K562 (cell line): ENCODE measurements at regions not wholly inside any gene's neighbourhood (a gene's known extent, or its start where the extent isn't known, plus 50 kb on each side); places are given as distances from the start of the nearest gene placed in this dataset.

Source experiments
- ATAC-seq: fragments of 200-7000 bp; cut with Tn5 transposase; 3 replicates; pipeline ENCODE4 v1.9.1; 2020; ENCODE audit warnings: moderate library complexity
- BruUV-seq: library from RNA; stranded (reverse); fragments of 400-500 nt; replicated peaks from 2 replicates; lab custom pipeline; 2021; lab: Mats Ljungman, UMichigan
- CTCF ChIA-PET: fragments of 300-600 bp; formaldehyde crosslinking; extraction: SDS; loops from one replicate; lab custom pipeline; 2021; ENCODE audit warnings: low intra/inter-chr PET ratio; lab: Yijun Ruan, JAX
- POLR2A ChIA-PET: fragments of 300-600, 350-650 bp; sonication (Branson Sonifier 250); formaldehyde crosslinking; extraction: SDS; loops from one replicate; lab custom pipeline; 2021; ENCODE audit warnings: antibody characterized with exemption, inconsistent platforms; lab: Yijun Ruan, JAX
- DNase-seq, 4 experiments: peaks; one replicate each; pipeline versions ENCODE4 v3.0.0 to v3.0.0-alpha.2; 2011 to 2018; ENCODE audit warnings: low spot score in 3 of 4, mixed read lengths in 3 of 4; ENCODE audit errors: extremely low read depth in 1 of 4
- FAIRE-seq: peaks from 2 replicates; lab custom pipeline; 2011; peaks lifted over from hg19 to GRCh38; lab: Jason Lieb, UNC
- H2AFZ ChIP-seq: 2 replicates; pipeline ENCODE4 v1.6.0; 2011; ENCODE audit warnings: low read depth, low read length, control low read depth, inconsistent platforms
- H3K27ac ChIP-seq: fragments of 200-600 bp; 3 replicates; pipeline ENCODE4 v1.8.0; 2011; ENCODE audit warnings: low read depth, mild to moderate bottlenecking, control low read depth, inconsistent platforms, low read length, moderate library complexity, mixed read lengths; ENCODE audit errors: extremely low read depth
- H3K27me3 ChIP-seq, 2 experiments: fragments of 300-600 bp in 1 of 2; 2 replicates in 1 of 2; 3 replicates in 1 of 2; pipeline versions ENCODE4 v1.6.0 to v1.8.0; 2011; ENCODE audit warnings: inconsistent platforms in 2 of 2, low read length in 2 of 2, mild to moderate bottlenecking in 1 of 2, mixed read lengths in 1 of 2, moderate library complexity in 1 of 2; ENCODE audit not compliant: control insufficient read depth in 2 of 2, insufficient read depth in 2 of 2
- H3K36me3 ChIP-seq: fragments of 300-600 bp; 3 replicates; pipeline ENCODE4 v1.8.0; 2011; ENCODE audit warnings: mild to moderate bottlenecking, low read length, inconsistent platforms; ENCODE audit not compliant: control insufficient read depth, insufficient read depth
- H3K4me1 ChIP-seq, 2 experiments: fragments of 200-600 bp in 1 of 2; replicated peaks in 1 of 2; 2 replicates in 1 of 2; 3 replicates in 1 of 2; pipeline versions ENCODE4 v1.5.1 to v1.8.0; 2011; ENCODE audit warnings: inconsistent platforms in 2 of 2, low read length in 2 of 2, mild to moderate bottlenecking in 1 of 2, mixed read lengths in 1 of 2, moderate library complexity in 1 of 2; ENCODE audit not compliant: control insufficient read depth in 2 of 2, insufficient read depth in 2 of 2
- H3K4me2 ChIP-seq: 2 replicates; pipeline ENCODE4 v1.6.1; 2011; ENCODE audit warnings: low read length, control low read depth, inconsistent platforms, mixed read lengths; ENCODE audit not compliant: insufficient read depth
- H3K4me3 ChIP-seq: fragments of 200-600 bp; sonication (generic), shearing (Covaris generic); 2 replicates; pipeline ENCODE4 v1.5.1; 2016; ENCODE audit warnings: control low read depth, inconsistent platforms
- H3K79me2 ChIP-seq: fragments of 200-600 bp; 3 replicates; pipeline ENCODE4 v1.8.0; 2011; ENCODE audit warnings: low read length, inconsistent platforms; ENCODE audit not compliant: control insufficient read depth, insufficient read depth
- H3K9ac ChIP-seq, 2 experiments: 2 replicates each; pipeline versions ENCODE4 v1.6.0 to v1.6.1; 2011; ENCODE audit warnings: low read depth in 2 of 2, low read length in 2 of 2, control low read depth in 1 of 2, inconsistent platforms in 1 of 2, mild to moderate bottlenecking in 1 of 2, mixed read lengths in 1 of 2; ENCODE audit not compliant: insufficient read depth in 1 of 2
- H3K9me1 ChIP-seq: one replicate; pipeline ENCODE4 v1.6.0; 2011; ENCODE audit warnings: inconsistent platforms, mild to moderate bottlenecking, low read length, moderate library complexity; ENCODE audit not compliant: control insufficient read depth, insufficient read depth
- H3K9me3 ChIP-seq: replicated peaks from 2 replicates; pipeline ENCODE4 v1.5.1; 2011; ENCODE audit warnings: low read depth, low read length, inconsistent platforms; ENCODE audit not compliant: control insufficient read depth, insufficient read depth
- H4K20me1 ChIP-seq: replicated peaks from 2 replicates; pipeline ENCODE4 v1.6.1; 2011; ENCODE audit warnings: low read length, inconsistent platforms, mixed read lengths; ENCODE audit not compliant: control insufficient read depth, insufficient read depth
- BMI1 ChIP-seq: fragments of 150-350 bp; IDR thresholded peaks from 2 replicates; pipeline ENCODE4 v1.6.1; 2014; ENCODE audit warnings: low read length
- CHCHD3 ChIP-seq: fragments of 250-450 bp; sonication (Bioruptor Pico); IDR thresholded peaks from 2 replicates; pipeline ENCODE4 v2.1.2; 2022; ENCODE audit warnings: mild to moderate bottlenecking
- CREM ChIP-seq: IDR thresholded peaks from 2 replicates; pipeline ENCODE4 v1.6.1; 2014; ENCODE audit warnings: antibody characterized with exemption, low read depth
- HMG20A ChIP-seq: fragments of 450-650 bp; formaldehyde crosslinking; conservative IDR thresholded peaks from 2 replicates; pipeline ENCODE4 v1.4.0; 2020; ENCODE audit warnings: mild to moderate bottlenecking, mixed read lengths
- KAT7 ChIP-seq: sonication (generic); formaldehyde crosslinking; IDR thresholded peaks from 2 replicates; pipeline ENCODE4 v1.8.0; 2022; ENCODE audit warnings: missing genetic modification reagents, mild to moderate bottlenecking, borderline replicate concordance
- MNT ChIP-seq, 2 experiments: fragments of 450-650 bp; conservative IDR thresholded peaks; 2 replicates each; pipeline ENCODE4 v1.6.1; 2017; ENCODE audit warnings: mild to moderate bottlenecking in 2 of 2, moderate library complexity in 2 of 2
- PHB2 ChIP-seq: fragments of 450-650 bp; IDR thresholded peaks from 2 replicates; pipeline ENCODE4 v1.6.1; 2017; ENCODE audit warnings: low read depth
- RBM15 ChIP-seq: fragments of 200-400 bp; formaldehyde crosslinking; IDR thresholded peaks from 2 replicates; pipeline ENCODE4 v1.6.1; 2018; ENCODE audit warnings: mild to moderate bottlenecking, low read length, moderate library complexity; ENCODE audit not compliant: insufficient read depth
- RBM22 ChIP-seq: fragments of 200-400 bp; formaldehyde crosslinking; IDR thresholded peaks from 2 replicates; pipeline ENCODE4 v1.6.1; 2018; ENCODE audit warnings: low read length, low read depth; ENCODE audit not compliant: poor library complexity, severe bottlenecking
- SMAD1 ChIP-seq: fragments of 150-350 bp; IDR thresholded peaks from 2 replicates; pipeline ENCODE4 v1.6.1; 2014; ENCODE audit warnings: low read length, low read depth; ENCODE audit not compliant: partially characterized antibody
- TAL1 ChIP-seq: fragments of 450-650 bp; IDR thresholded peaks from 2 replicates; pipeline ENCODE4 v1.6.1; 2016; ENCODE audit warnings: mild to moderate bottlenecking
- TARDBP ChIP-seq: fragments of 450-650 bp; IDR thresholded peaks from 2 replicates; pipeline ENCODE4 v1.6.1; 2016
- TRIM28 ChIP-seq: fragments of 450-650 bp; IDR thresholded peaks from 2 replicates; pipeline ENCODE4 v1.6.1; 2017
- ZFP1 ChIP-seq: fragments of 450-650 bp; formaldehyde crosslinking; IDR thresholded peaks from 2 replicates; pipeline ENCODE4 v1.4.0; 2020; ENCODE audit warnings: mild to moderate bottlenecking, mixed read lengths
- ZNF146 ChIP-seq: IDR thresholded peaks from one replicate; pipeline ENCODE4 v1.6.1; 2018; ENCODE audit warnings: missing compliant biosample characterization; ENCODE audit not compliant: unreplicated experiment
- ZNF311 ChIP-seq: fragments of 250-450 bp; sonication (Bioruptor Pico); IDR thresholded peaks from 2 replicates; pipeline ENCODE4 v1.4.0; 2020; ENCODE audit warnings: mild to moderate bottlenecking, moderate library complexity
- ZNF699 ChIP-seq: fragments of 250-450 bp; sonication (Bioruptor Pico); IDR thresholded peaks from 2 replicates; pipeline ENCODE4 v1.8.0; 2021; ENCODE audit warnings: mild to moderate bottlenecking, moderate library complexity; ENCODE audit not compliant: insufficient replicate concordance
- ZNF79 ChIP-seq: fragments of 250-450 bp; sonication (Bioruptor Pico); IDR thresholded peaks from 2 replicates; pipeline ENCODE4 v1.4.0; 2020; ENCODE audit warnings: low read depth, mild to moderate bottlenecking, moderate library complexity
- ZNF830 ChIP-seq: fragments of 250-450 bp; sonication (Bioruptor Pico); IDR thresholded peaks from 2 replicates; pipeline ENCODE4 v1.5.0; 2021; ENCODE audit warnings: mild to moderate bottlenecking
- WGBS: fragments of 100-300 bp; shearing (Covaris generic); methylation state at CpG from one replicate; pipeline ENCODE4 v1.1.6; 2016; ENCODE audit warnings: low coverage, mixed read lengths; ENCODE audit not compliant: insufficient coverage; ENCODE audit errors: missing lambda C conversion rate; 5-methylcytosine and 5-hydroxymethylcytosine counted together
- in situ Hi-C: fragments of 300-500 bp; cut with MboI; formaldehyde crosslinking; loops from 4 replicates; pipeline ENCODE4 v1.15.0; 2018; ENCODE audit warnings: inconsistent platforms, mixed read lengths
- intact Hi-C: fragments of 100-400 bp; cut with micrococcal nuclease; formaldehyde crosslinking; loops from 2 replicates; pipeline ENCODE4 v1.14.2; 2022
- TF ChIP-seq, protein P1 (sequence below), 2 experiments: fragments of 450-650 bp; IDR thresholded peaks; 2 replicates each; pipeline ENCODE4 v1.6.1; 2018; ENCODE audit warnings: mild to moderate bottlenecking in 2 of 2, low read depth in 1 of 2; ENCODE audit not compliant: partially characterized antibody in 2 of 2

DNA sequence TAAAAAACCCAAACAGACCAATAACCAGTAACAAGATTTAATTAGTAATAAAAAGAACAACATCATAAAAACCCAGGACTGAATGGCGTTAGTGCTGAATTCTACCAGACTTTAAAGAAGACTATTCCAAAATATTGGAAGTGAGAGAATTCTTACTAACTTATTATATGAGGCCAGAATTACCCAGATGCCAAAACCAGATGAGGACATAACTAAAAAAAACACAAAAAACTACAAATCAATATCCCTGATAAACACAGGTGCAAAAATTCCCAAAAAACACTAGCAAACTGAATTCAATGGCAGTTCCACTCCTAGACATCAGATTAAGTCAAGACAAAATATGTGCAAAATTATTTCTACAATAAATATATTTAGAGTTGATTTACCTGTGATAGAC lies 400.1 kb upstream of the PABPC4L start:
- 0% methylated on average over 1 of the region's 1 CpG for WGBS
- POLR2A ChIA-PET = no interaction called here
- intact Hi-C loops (no loop called here), in situ Hi-C loops (no loop called here)
- Histone ChIP-seq H3K27ac (no peak overlapping the region), H3K9me1 (no peaks in the 10 kb centered on the region), H3K36me3 (no peaks in the 10 kb centered on the region), H2AFZ (no peak overlapping the region), H4K20me1 (no peaks in the 10 kb centered on the region), H3K9ac (no peak overlapping the region), H3K27me3 (no peaks in the 10 kb centered on the region), H3K4me1 (no peaks in the 10 kb centered on the region), H3K79me2 (no peaks in the 10 kb centered on the region), H3K4me2 (no peak overlapping the region), H3K4me3 (no peak overlapping the region), H3K9me3 (no peaks in the 10 kb centered on the region; the same call in 1 of the 2 replicates)
- no peak for TF ChIP-seq ZNF311 (CRISPR knock-in tag)
- no peak for TF ChIP-seq ZNF699 (CRISPR knock-in tag)
- no peak for TF ChIP-seq HMG20A (CRISPR knock-in tag)
- no peak for TF ChIP-seq RBM22
- no peak for TF ChIP-seq ZNF146
- TF ChIP-seq CREM = no peak
- TF ChIP-seq BMI1 = no peak
- no peak for TF ChIP-seq TAL1
- TF ChIP-seq, protein P1, sequence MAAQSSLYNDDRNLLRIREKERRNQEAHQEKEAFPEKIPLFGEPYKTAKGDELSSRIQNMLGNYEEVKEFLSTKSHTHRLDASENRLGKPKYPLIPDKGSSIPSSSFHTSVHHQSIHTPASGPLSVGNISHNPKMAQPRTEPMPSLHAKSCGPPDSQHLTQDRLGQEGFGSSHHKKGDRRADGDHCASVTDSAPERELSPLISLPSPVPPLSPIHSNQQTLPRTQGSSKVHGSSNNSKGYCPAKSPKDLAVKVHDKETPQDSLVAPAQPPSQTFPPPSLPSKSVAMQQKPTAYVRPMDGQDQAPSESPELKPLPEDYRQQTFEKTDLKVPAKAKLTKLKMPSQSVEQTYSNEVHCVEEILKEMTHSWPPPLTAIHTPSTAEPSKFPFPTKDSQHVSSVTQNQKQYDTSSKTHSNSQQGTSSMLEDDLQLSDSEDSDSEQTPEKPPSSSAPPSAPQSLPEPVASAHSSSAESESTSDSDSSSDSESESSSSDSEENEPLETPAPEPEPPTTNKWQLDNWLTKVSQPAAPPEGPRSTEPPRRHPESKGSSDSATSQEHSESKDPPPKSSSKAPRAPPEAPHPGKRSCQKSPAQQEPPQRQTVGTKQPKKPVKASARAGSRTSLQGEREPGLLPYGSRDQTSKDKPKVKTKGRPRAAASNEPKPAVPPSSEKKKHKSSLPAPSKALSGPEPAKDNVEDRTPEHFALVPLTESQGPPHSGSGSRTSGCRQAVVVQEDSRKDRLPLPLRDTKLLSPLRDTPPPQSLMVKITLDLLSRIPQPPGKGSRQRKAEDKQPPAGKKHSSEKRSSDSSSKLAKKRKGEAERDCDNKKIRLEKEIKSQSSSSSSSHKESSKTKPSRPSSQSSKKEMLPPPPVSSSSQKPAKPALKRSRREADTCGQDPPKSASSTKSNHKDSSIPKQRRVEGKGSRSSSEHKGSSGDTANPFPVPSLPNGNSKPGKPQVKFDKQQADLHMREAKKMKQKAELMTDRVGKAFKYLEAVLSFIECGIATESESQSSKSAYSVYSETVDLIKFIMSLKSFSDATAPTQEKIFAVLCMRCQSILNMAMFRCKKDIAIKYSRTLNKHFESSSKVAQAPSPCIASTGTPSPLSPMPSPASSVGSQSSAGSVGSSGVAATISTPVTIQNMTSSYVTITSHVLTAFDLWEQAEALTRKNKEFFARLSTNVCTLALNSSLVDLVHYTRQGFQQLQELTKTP (IDR thresholded peaks at IDR 0.05; ENCODE audit: low read depth in 1 of 2, partially characterized antibody in 2 of 2) = no peak
- no peak for TF ChIP-seq PHB2
- no peak for TF ChIP-seq ZFP1 (CRISPR knock-in tag)
- no peak for TF ChIP-seq SMAD1
- TF ChIP-seq MNT (conservative IDR thresholded peaks at IDR 0.05) = no peak
- no peak for TF ChIP-seq TARDBP
- TF ChIP-seq CHCHD3 = no peak
- TF ChIP-seq ZNF79 (CRISPR knock-in tag) = no peak
- TF ChIP-seq RBM15 = no peak
- no peak for TF ChIP-seq TRIM28
- TF ChIP-seq ZNF830 (CRISPR knock-in tag) = no peak
- no peak for TF ChIP-seq KAT7
- no peak for FAIRE-seq
- ATAC-seq = no peak
- no TSS peak for BruUV-seq
- DNase-seq = no peak
- CTCF ChIA-PET = no interaction called here
